ENCODE measurements at regions not wholly inside any gene's neighbourhood (a gene's known extent, or its start where the extent isn't known, plus 50 kb on each side); places are given as distances from the start of the nearest gene placed in this dataset.
A peak's percentile ranks its signal among the peaks of the same experiment; 100 is the strongest.

DNA sequence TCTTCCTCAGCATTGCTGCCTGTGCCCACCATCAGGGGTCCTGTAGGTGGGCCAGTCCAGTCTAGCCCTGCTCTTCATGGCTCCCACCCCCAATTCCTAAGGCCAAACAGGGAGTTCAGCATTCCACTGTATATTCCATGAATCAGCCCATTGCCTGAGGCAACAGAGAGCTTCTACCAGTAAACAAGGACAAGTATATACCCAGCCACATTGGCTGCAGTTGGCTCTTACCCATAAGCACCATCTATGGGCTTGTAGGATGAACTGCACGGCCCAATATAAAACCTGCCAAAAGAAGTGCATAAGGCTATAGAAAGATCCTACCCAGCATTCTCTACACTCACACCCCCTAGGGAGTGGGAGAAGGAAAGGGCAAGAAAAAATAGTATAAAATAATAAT lies 95.1 kb upstream of the SALL3 start:
- Histone ChIP-seq H3K36me3 (ENCODE audit: control insufficient read depth in 2 of 2, extremely low read depth in 1 of 2, insufficient read depth in 2 of 2, low read length in 2 of 2) (no peaks in the 10 kb centered on the region), H3K9me1 (ENCODE audit: control insufficient read depth, extremely low read depth, insufficient read depth, low read length) (no peaks in the 10 kb centered on the region), H3K27me3 (ENCODE audit: control insufficient read depth, extremely low read depth, insufficient read depth, low read length) (no peaks in the 10 kb centered on the region), H3K9me3 (ENCODE audit: control insufficient read depth, low read depth, low read length) (no peaks in the 10 kb centered on the region), H3K4me3 (ENCODE audit: control insufficient read depth in 2 of 3, extremely low read depth in 1 of 3, insufficient read depth in 2 of 3, low read depth in 1 of 3, low read length in 3 of 3) (no peak overlapping the region), H3K79me2 (ENCODE audit: control insufficient read depth, insufficient read depth, low read length) (no peaks in the 10 kb centered on the region), H3K27ac (ENCODE audit: control insufficient read depth, insufficient read depth, low read length) (no peak overlapping the region), H3K4me2 (ENCODE audit: control insufficient read depth, extremely low read depth, insufficient read depth, low read depth, low read length) (no peak overlapping the region), H3K4me1 (ENCODE audit: control insufficient read depth, extremely low read depth, insufficient read depth, low read length) (no peaks in the 10 kb centered on the region), H3K9ac (ENCODE audit: control insufficient read depth, extremely low read depth, insufficient read depth, low read length) (no peak overlapping the region), H2AFZ (ENCODE audit: control insufficient read depth, low read length) (no peak overlapping the region), H4K20me1 (ENCODE audit: control insufficient read depth, extremely low read depth, insufficient read depth, low read length) (no peaks in the 10 kb centered on the region)
- DNase-seq (ENCODE audit: low read depth, low spot score) (no peak), FAIRE-seq (no peak)
- TF ChIP-seq EZH2 (IDR thresholded peaks at IDR 0.05; ENCODE audit: low read length): no peak
- TF ChIP-seq, protein P1, sequence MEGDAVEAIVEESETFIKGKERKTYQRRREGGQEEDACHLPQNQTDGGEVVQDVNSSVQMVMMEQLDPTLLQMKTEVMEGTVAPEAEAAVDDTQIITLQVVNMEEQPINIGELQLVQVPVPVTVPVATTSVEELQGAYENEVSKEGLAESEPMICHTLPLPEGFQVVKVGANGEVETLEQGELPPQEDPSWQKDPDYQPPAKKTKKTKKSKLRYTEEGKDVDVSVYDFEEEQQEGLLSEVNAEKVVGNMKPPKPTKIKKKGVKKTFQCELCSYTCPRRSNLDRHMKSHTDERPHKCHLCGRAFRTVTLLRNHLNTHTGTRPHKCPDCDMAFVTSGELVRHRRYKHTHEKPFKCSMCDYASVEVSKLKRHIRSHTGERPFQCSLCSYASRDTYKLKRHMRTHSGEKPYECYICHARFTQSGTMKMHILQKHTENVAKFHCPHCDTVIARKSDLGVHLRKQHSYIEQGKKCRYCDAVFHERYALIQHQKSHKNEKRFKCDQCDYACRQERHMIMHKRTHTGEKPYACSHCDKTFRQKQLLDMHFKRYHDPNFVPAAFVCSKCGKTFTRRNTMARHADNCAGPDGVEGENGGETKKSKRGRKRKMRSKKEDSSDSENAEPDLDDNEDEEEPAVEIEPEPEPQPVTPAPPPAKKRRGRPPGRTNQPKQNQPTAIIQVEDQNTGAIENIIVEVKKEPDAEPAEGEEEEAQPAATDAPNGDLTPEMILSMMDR (optimal IDR thresholded peaks at IDR 0.05 in 1 of 3, IDR thresholded peaks at IDR 0.05 in 1 of 3, conservative IDR thresholded peaks at IDR 0.05 in 1 of 3; ENCODE audit: extremely low read depth in 1 of 3, insufficient read depth in 2 of 3, low read length in 3 of 3): peak in 1 of 3 experiments; percentile 25
- dilution Hi-C loops (cut with MboI; ENCODE audit: extremely low pct_ligation_motif_present, low sequenced_read_pairs): no loop called here

DNA sequence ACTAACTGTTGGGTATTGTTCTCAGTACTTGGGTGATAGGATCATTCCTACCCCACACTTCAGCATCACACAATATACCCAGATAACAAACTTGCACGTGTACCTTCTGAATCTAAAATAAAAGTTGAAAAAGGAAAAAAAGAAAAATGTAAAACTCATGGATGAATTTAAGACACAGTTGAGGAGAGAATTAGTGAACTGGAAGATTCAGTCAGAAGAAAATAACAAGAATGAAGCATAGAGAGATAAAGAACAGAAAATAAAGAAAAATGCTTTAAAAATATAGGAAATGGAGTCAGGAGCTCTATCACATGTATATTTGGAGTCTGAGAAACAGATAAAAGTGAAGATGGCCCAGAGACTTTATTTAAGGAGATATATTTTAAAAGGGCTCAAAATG lies 90.4 kb upstream of the SALL3 start:
- Histone ChIP-seq H3K9ac (ENCODE audit: control insufficient read depth, extremely low read depth, insufficient read depth, low read length) (no peak overlapping the region), H3K9me3 (ENCODE audit: control insufficient read depth, low read depth, low read length) (peaks cover 2% of the 10 kb centered on the region), H3K79me2 (ENCODE audit: control insufficient read depth, insufficient read depth, low read length) (no peaks in the 10 kb centered on the region), H3K4me3 (ENCODE audit: control insufficient read depth in 2 of 3, extremely low read depth in 1 of 3, insufficient read depth in 2 of 3, low read depth in 1 of 3, low read length in 3 of 3) (no peak overlapping the region), H3K27me3 (ENCODE audit: control insufficient read depth, extremely low read depth, insufficient read depth, low read length) (no peaks in the 10 kb centered on the region), H3K36me3 (ENCODE audit: control insufficient read depth in 2 of 2, extremely low read depth in 1 of 2, insufficient read depth in 2 of 2, low read length in 2 of 2) (no peaks in the 10 kb centered on the region), H3K9me1 (ENCODE audit: control insufficient read depth, extremely low read depth, insufficient read depth, low read length) (no peaks in the 10 kb centered on the region), H4K20me1 (ENCODE audit: control insufficient read depth, extremely low read depth, insufficient read depth, low read length) (no peaks in the 10 kb centered on the region), H3K4me1 (ENCODE audit: control insufficient read depth, extremely low read depth, insufficient read depth, low read length) (no peaks in the 10 kb centered on the region), H3K27ac (ENCODE audit: control insufficient read depth, insufficient read depth, low read length) (no peak overlapping the region), H2AFZ (ENCODE audit: control insufficient read depth, low read length) (no peak overlapping the region), H3K4me2 (ENCODE audit: control insufficient read depth, extremely low read depth, insufficient read depth, low read depth, low read length) (no peak overlapping the region)
- no peak for FAIRE-seq
- TF ChIP-seq, protein P1 (optimal IDR thresholded peaks at IDR 0.05 in 1 of 3, IDR thresholded peaks at IDR 0.05 in 1 of 3, conservative IDR thresholded peaks at IDR 0.05 in 1 of 3; ENCODE audit: extremely low read depth in 1 of 3, insufficient read depth in 2 of 3, low read length in 3 of 3): no peak
- TF ChIP-seq EZH2 (IDR thresholded peaks at IDR 0.05; ENCODE audit: low read length): no peak
- dilution Hi-C loops (cut with MboI; ENCODE audit: extremely low pct_ligation_motif_present, low sequenced_read_pairs): no loop called here
- DNase-seq (ENCODE audit: low read depth, low spot score): no peak

Data from keratinocyte (primary cell).